ENCODE measurements at regions not wholly inside any gene's neighbourhood (a gene's known extent, or its start where the extent isn't known, plus 50 kb on each side); places are given as distances from the start of the nearest gene placed in this dataset.

DNA sequence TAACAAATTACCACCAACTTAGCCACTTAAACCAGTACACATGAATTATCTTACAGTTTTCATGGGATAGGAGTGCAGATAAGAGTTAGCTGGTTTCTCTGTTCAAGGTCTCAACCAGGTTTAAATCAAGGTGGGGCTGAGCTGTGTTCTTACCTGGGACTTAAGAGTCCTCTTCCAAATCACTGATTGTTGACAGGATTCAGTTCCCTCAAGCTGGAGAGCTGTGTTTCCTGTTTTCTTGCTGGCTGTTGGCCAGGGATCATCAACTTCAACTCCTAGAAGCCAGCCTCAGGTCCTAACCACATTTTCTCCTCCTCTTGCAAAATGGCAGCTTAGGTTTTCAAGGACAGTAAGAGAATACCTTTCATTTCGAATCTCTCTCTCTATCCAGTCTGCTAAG lies 123.8 kb upstream of the CHRM3 start:
- DNase-seq = no peak

DNA sequence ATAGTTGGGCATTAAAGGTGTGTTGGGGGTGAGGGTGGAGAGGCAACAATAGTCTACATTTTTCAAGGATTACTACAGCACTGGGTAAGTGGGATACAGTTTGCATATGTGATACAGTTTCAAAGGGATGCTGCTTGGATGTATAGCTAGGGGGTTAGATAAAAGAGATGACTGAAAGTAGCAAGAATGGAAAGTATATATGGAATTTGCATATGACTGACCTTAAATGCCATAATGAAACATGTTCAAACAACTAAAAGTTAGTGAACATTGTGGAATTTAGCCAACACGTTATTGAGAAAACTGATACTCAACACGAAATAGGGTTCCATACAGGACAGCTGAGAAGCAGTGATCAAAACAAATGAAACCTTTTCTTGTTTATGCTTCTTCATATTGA lies 124.8 kb upstream of the CHRM3 start:
- no peak for DNase-seq

DNA sequence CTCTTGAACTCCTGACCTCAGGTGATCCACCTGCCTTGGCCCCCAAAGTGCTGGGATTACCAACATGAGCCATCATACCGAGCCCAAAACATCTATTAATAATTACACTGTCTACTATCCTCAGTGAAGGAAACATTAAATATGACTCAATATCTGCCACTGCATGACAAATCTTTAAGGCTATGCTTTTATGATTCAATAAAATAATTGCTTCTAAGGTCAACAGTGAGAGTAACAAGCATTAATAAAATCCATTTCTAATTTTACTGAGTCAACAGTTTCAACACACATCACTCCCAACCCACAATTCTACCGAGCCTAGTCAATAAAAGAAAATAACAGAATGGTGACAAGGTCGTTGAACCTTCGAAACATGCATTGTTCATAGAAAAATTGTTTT lies 125.5 kb upstream of the CHRM3 start:
- DNase-seq = no peak

DNA sequence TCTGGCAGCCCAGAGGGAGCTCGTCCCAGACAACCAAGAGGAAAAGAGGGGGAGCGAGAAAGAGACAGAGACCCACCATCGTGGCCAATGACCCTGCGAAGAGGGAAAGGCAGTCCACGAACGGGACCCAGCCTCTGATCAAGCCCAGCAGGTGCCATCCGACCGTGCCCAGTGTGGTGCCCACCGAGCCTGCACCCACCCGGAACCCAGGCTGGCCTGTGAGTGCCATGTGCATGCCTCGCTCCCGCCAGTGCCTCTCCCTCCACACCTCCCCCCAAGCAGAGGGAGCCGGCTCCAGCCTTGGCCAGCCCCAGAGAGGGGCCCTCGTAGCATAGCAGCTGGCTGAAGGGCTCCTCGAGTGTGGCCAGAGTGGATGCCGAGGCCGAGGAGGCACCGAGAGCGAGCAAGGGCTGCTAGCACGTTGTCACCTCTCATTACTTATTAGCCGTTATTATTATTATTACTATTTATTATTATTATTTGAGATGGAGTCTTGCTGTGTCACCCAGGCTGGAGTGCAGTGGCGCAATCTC lies 130.7 kb upstream of the CHRM3 start:
- DNase-seq = no peak

DNA sequence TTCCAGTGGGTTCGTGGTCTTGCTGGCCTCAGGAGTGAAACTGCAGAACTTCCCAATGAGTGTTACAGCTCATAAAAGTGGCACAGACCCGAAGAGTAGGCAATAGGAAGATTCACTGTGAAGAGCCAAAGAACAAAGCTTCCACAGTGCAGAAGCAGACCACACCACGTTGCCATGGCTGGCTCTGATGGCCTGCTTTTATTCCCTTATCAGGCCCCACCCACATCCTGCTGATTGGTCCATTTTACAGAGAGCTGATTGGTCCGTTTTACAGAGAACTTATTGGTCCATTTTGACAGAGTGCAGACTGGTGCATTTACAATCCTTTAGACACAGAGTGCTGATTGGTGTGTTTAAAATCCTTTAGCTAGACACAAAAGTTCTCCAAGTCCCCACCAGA lies 131.4 kb upstream of the CHRM3 start:
- DNase-seq = no peak

DNA sequence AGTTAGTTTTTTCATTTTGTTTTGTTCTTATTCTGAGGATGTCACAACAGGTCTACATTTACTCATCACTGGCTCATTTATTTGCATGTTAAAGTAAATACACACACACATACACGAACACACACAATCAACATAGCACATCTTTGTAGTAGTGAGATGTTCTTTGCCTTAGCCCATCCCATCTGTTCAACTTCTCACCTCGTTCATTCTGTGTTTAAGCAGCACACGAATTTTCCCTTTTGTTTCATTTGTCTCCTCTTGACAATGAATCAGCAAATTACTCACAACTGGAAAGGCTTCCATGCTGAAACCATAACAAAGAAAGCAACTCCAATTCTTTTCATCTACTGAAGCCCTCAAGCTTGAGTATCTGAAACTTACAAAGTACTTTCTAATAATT lies 133.3 kb upstream of the CHRM3 start:
- no peak for DNase-seq

DNA sequence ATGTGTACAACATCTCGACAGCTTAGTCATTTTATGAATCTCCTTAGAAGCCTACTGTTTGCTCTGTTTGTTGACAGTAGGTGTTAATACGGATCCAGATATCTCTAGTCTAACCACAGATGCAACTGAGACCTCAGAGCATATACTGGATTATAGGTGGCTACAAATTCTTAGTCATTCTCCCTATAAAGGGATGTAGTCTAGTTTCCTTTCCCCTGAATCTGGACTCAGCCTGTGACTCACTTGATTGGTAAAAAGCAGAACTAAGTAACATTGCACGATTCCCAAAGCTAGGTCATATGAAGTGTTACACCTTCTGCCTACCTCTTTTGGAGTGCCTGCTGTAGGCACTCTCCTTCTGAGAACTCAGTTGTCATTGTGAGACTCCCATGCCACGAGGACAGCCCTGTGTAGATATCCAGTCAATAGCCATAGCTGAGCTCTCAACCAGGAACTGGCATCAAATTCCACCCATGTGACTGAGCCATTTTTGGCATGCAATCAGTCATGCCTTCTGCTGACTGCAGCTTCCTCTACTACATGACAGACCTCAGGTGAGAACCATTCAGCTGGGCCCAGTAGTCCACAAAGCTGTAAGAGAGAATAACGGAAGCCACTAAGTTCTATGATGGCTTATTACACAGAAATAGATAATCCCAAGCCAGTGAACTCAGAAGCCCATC lies 135.9 kb upstream of the CHRM3 start:
- DNase-seq = no peak

DNA sequence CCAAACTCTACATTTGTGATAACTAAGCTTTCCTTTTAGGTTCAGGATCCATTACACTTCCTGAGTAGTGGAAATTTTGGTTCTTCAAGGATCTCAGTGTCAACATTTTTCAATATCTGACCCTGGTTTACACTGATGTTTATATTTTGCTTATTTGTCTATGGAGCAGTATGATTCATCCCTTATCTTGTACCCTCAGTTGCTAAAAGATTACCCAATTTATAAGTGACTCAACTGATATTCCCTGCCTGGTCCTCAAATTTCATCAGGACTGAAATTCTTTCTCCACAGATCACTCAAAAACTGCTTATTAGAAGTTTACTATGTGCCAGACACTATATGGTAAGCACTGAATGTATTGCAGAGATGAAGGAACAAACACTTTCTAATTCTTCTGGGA lies 139.1 kb upstream of the CHRM3 start:
- no peak for DNase-seq

DNA sequence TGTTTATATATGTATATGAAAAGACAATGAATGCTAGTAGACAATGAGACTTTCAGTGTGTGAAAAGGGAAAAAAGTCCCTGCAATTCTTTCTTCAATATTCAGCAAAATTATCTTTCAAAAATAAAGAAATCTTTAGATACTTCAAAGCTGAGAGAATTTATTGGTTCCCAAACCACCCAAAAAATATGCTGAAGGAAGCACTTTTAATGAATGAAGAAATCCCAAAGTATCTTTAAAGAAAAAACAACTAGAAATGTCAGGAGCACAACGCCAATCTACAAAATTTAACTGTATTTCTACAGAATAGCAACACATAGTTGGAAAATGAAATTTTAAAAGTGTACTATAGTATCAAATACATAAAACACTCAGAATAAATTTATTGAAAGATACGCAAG lies 142.3 kb upstream of the CHRM3 start:
- DNase-seq = no peak

DNA sequence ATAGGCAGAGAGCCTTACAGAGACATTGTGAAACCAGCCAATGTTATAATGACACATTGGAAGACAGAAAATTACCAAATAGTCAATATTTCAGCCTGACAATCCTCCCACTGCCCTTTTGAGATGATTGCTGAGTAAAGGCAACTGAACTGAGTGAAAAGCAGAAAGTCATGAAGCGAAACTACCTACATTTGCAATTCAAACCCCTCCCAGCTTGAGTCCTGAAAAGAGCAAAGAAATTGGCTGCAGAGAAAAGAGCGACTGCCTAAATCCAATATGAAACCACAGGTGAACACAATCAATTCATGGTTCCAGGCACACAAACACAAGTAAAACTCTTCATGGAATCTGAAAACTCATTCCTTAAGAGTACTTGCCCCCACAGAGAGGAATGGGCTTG lies 143.4 kb upstream of the CHRM3 start:
- no peak for DNase-seq

DNA sequence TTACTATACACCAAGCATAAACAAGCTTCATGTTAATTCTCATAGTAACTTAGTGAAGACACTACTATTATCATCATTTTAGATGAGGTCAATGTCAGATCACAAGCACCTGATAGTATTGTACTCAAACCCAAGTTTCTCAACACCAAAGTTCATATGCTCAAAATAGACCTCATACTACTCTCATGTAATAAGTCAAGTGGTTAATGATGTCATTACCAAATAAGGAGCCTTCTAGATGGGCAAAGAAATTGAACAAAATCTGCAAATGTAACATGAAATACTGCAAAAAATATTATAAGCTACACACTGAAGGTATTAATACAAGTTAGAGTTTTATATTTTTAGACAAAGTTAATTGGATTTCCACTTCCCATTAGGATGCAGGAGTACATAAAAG lies 144.0 kb upstream of the CHRM3 start:
- DNase-seq = no peak

DNA sequence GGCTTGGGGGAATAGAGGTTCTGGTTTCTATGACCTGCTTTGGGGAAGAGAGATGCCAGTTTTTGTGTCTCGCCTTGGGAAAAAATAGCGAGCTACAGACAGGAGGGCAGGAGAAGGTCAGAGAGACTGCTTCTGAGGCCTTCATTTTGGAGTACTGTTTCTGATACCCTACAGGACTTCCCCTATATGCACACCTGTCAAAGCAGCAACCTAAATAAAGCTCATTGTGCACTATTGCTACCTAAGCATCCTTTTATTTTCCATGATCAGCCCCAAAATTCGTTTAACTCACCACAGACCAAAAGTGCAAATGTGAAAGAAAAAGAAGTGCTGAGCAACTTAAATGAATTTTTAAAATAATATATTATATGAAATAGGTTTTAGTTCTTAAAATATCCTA lies 145.6 kb upstream of the CHRM3 start:
- no peak for DNase-seq

DNA sequence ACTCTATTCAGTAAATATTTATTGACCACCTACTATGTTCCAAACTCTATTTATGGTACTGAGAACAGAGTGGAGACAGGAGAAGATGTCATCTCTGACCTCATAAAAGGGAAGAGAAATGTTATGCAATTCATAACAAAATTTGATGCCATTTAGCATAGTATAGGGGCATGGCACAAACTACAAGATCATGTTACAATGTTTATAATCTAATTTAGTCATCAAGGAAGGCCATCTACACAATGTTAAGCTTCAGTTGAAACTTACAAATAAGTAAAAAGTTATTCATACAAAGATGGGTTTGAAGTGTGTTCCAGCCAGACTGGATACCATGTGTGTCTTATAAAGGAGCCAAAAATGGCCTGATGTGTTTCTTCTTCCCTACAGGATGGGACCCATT lies 146.8 kb upstream of the CHRM3 start:
- DNase-seq = no peak

DNA sequence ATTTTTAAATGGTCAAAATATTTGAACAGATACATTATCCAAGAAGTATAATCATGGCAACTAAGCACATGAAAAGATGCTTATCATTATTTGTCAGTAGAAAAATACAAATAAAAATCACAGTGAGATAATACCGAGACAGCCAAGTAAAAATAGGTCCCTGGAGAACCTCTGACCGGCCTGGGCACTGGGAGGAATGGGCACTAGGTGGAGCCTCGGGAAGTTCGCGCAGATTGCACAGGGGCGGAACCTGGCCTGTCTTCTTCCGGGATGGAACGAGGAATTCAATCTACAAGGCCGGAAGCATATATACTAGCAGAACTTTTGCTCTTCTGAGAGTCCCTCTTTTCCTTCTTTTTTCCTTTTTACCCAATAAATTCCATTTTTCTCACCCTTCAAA lies 148.5 kb upstream of the CHRM3 start:
- no peak for DNase-seq

DNA sequence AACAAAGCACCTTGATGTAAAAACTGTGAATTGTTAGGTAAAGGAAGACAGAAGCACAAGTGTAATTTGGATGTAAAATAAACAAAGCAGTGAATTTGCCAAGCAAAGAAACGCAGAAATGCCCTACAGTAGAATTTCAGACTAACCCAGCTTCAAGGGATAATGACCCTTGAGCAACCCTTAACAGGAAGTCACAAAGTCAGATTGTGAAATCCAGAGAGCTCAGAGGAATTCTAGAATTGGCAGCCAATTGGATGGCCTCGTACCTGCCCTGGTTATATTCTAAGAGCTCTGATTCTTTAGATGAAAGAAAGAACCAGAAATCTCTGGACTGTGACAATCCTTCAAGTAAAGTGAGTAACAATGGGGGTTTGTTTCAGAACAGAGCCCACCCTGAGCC lies 152.7 kb upstream of the CHRM3 start:
- DNase-seq = no peak

DNA sequence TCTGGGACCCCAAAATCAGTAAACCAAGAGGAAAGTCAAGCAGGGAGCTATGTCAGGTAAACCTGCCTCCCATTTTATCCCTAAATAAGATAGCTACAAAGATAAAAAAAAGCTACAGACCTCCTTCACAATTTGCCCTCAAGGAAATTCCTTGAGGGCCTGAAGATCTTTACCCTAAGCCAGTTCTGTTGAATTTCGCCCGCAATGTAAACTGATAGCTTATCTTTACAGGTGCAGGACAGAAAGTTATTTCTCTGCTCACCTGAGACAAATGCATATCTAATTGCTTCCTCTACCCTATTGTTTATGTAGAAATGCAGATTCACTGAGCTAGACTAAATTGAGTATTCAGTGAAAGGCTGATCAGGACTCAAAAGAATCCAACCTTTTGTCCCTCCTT lies 153.4 kb upstream of the CHRM3 start:
- no peak for DNase-seq

DNA sequence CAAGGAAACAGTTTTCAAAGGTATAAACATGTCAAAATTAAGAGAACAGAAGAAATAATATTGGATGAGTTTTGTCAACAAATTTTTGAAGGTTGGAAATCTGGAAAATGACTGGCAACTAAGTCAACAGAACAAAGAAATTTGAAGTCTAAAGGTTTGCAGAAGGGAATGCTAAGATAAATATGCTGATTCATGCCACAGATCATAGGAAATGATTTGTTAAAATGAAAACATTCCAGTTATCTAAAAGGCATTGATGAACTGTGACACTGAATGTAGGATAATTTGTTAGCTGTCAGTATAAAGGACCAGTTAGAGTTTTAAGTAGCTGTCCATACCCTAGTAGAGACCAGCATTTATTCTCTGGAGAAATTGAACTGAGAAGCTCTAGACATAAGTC lies 157.9 kb upstream of the CHRM3 start:
- DNase-seq = no peak

DNA sequence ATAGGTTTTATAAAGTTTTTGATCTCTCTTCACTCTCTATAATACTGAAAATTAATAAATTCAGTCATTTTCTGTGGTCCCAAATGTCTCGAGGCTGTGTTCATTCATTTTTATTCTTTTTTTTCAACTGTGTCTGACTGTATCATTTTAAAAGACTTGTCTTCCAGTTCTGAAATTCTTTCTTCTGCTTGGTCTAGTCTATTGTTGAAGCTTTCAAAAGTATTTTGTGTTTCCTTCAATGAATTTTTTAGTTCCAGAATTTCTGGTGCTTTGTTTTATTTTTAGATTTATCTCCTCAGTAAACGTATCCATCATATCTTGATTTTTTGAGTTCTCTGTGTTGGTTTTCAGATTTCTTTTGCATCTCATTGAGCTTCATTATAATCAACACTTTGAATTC lies 161.0 kb upstream of the CHRM3 start:
- no peak for DNase-seq

DNA sequence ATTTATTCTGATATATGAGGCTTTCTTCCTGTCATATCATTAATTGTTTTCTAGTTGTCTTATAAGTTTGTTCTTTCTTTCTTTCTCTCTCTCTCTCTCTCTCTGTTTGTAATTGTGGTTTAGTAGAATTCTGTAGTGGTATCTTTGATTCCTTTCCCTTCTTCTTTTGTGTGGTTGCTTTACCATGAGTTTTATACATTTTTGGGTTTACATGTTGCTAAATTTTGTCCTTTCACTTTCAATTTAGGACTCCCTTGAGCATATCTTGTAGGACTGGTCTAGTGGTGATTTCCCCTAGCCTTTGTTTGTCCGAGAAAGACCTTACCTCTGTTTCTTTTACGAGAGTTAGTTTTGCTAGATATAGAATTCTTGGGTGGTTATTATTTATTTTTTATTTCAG lies 162.3 kb upstream of the CHRM3 start:
- no peak for DNase-seq

DNA sequence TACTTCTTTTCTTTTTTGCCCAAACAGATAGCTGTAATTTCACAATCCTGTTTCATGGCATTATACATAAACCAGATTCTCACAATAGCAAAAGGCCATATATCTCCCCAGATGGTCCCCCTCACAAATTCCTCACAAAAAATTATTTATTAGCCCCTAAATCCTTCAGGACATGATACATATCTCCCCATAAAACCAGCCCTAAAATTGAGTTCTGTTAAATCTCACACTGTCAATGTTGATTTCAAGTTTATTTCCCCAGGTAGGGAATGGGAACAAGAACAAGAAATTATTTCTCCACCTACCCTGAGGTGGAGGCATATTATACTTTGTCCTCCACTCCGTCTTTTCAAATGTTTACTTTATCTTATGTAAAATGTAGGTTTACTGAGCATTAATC lies 163.4 kb upstream of the CHRM3 start:
- DNase-seq = no peak

DNA sequence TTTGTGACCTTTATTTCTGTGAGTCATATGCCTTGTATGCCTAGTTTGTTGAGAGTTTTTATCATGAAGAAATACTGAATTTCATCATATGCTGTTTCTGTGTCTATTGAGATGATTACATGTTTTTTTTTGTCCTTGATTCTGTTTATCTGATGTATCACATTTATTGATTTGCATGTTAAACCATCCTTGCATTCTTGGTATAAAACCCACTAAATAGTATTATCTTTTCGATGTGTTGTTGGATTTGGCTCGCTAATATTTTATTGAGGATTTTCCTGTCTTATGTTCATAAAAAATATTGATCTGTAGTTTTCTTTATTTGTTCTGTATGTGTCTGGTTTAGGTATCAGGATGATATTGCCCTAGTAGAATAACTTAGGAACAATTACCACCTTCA lies 164.7 kb upstream of the CHRM3 start:
- no peak for DNase-seq

DNA sequence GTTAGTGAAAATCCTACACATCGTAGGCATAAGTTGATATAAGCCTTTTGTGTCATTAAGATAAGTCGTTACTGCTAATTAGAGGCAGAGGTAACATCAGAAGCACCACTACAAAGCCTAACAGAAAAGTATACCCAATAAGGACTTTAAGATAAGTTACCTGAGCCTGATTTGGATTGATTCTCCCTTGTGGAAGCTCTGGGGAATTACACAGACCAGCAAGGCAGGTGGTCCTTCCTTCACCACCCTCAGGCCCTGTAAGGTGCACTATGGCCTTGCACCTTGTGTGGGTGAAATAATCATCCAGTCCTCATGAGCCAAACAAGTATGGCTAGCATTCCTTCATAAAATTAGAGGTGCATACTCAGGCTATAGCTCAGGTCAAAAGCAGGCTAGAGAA lies 166.7 kb upstream of the CHRM3 start:
- DNase-seq = no peak

DNA sequence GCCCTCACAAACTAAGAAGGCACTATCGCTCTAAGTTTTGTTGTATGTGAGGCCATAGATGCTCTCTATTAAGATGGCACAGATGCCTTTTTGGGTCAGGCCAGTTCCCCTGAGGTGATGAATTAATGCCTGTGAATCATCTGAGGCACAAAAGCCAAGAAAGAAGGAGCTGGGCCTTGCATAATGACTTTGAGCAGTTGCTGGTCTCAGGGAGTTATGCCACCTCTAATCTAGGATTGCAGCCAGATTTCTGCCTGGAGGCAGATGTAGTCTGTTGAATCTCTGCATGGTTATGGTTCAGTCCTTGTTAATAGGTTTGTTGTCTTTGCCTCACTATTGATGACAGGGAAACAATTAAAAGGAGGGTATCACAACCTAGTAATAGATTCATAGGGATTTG lies 168.1 kb upstream of the CHRM3 start:
- no peak for DNase-seq

DNA sequence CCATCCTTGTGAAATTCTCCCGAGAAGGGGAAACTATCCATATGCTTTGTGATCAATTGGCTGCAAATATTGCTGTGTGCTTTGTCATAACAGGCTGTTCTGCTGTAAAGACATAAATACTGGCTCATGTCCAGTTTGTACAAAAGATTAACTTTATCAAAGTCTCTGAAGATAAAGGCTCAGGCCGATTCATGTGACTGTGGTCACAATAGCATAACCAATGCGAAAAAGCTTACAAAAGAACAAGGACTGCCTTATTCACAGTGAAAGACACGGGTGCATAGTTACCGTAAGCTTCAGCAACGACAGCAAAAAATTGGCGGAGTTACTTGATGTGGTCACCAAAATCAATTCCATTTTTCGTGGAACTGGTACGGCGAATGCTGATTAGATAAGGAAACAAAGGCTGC lies 173.6 kb upstream of the CHRM3 start:
- no peak for DNase-seq

DNA sequence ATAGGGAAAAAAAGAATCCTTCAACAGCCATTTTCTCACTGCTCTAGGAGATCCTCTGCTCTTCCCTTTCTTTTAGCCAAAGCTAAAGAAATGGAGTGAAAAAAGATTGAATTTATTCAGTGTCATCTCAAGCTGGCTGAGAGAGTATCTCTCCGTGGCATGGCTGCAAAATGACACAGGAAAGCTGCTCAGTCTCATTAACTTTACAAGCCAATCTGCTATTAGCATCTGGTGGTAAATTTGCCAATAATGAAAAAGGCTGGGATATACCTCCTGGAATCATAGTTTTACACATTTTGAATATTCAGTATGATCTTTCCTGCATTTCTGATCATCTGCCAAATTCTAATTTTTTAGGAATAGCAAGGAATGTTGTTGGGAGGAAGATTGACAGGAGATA lies 176.8 kb upstream of the CHRM3 start:
- no peak for DNase-seq

DNA sequence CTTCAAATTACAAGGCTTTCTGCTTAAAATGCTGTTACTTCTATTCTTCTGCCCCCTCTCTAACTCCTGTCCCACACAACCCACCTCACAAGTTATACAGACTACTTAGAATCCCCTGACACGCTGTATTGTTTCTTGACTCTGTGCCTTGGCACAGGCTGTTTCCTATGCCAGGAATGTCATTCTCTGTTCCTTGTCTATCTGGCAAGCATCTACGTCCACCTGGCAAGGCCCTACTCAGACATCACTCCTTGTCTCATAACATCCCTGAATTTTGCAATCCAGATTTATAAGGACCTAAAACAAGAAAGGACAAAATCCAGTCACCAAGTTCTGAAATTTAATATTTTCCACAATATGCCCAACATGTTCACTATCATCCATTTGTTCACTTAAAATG lies 182.0 kb upstream of the CHRM3 start:
- DNase-seq = no peak

All from NCI-H1092 (cell line).